ENCODE measurements at regions not wholly inside any gene's neighbourhood (a gene's known extent, or its start where the extent isn't known, plus 50 kb on each side); places are given as distances from the start of the nearest gene placed in this dataset.

DNA sequence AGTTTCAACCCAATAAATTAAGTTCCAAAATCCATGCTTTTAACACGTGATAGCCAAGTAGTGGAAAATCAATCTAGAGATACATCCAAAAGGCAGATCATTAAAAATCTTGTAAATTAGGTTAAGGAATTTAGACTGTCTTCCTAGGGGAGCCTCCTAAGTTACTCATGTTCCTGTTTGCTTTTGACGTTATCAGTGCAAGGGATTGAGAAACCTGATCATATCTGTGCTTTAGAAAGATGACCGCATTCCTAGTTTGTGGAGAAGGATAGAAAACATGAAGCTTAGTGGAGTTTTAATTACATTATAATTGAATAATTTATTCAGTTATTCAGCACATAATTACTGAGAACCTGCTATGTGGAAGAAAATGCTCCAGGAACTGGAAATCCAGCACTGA is 251.0 kb upstream of the ARGLU1 start:
- intact Hi-C loops (cut with DNase I) = no loop called here
- no peaks in the 10 kb centered on the region for H3K9me3 ChIP-seq
- DNase-seq (no peak), ATAC-seq (no peak)
- TF ChIP-seq POLR2A (IDR thresholded peaks at IDR 0.05) = no peak
- TF ChIP-seq, protein P1, sequence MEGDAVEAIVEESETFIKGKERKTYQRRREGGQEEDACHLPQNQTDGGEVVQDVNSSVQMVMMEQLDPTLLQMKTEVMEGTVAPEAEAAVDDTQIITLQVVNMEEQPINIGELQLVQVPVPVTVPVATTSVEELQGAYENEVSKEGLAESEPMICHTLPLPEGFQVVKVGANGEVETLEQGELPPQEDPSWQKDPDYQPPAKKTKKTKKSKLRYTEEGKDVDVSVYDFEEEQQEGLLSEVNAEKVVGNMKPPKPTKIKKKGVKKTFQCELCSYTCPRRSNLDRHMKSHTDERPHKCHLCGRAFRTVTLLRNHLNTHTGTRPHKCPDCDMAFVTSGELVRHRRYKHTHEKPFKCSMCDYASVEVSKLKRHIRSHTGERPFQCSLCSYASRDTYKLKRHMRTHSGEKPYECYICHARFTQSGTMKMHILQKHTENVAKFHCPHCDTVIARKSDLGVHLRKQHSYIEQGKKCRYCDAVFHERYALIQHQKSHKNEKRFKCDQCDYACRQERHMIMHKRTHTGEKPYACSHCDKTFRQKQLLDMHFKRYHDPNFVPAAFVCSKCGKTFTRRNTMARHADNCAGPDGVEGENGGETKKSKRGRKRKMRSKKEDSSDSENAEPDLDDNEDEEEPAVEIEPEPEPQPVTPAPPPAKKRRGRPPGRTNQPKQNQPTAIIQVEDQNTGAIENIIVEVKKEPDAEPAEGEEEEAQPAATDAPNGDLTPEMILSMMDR (IDR thresholded peaks at IDR 0.05) = no peak
- H3K4me3 ChIP-seq = no peak overlapping the region
- H3K27ac ChIP-seq = no peak overlapping the region
- peaks cover 0 to 4% (median 0%) of the 10 kb centered on the region in 12 donors for H3K4me1 ChIP-seq
- no peaks in the 10 kb centered on the region for H3K27me3 ChIP-seq
- 62 to 74% (median 71%) methylated on average over 3 of the region's 3 CpGs for WGBS, 4 donors
- no peaks in the 10 kb centered on the region for H3K36me3 ChIP-seq

DNA sequence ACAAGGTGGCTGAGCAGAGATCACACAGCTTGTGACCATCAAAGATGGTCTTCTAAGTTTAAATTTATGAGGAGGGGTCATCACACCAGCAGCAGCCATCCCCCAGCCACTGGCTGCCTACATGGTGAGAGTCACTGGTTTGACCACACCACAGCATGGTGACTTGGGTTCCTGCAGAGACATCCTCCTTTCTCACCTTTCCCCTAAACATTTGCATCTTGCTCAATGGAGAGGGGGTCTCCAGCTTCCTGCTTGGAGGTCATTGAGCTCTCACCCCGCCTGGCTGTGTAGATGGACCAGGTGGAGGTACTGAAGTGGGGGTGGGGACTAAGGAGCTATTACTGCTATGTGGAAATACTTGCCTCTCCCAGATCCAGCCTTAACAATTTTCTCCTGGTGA is 247.6 kb upstream of the ARGLU1 start:
- no peak for TF ChIP-seq POLR2A (IDR thresholded peaks at IDR 0.05)
- TF ChIP-seq, protein P1 (IDR thresholded peaks at IDR 0.05) = no peak
- WGBS, 4 donors = 33 to 60% (median 51%) methylated on average over 1 of the region's 1 CpG
- H3K36me3 ChIP-seq = no peaks in the 10 kb centered on the region
- ATAC-seq = no peak
- H3K4me1 ChIP-seq = peaks cover 0 to 4% (median 0%) of the 10 kb centered on the region in 12 donors
- no peak overlapping the region for H3K4me3 ChIP-seq
- H3K9me3 ChIP-seq = no peaks in the 10 kb centered on the region
- no peak overlapping the region for H3K27ac ChIP-seq
- H3K27me3 ChIP-seq = no peaks in the 10 kb centered on the region
- intact Hi-C loops (cut with DNase I) = no loop called here
- no peak for DNase-seq

DNA sequence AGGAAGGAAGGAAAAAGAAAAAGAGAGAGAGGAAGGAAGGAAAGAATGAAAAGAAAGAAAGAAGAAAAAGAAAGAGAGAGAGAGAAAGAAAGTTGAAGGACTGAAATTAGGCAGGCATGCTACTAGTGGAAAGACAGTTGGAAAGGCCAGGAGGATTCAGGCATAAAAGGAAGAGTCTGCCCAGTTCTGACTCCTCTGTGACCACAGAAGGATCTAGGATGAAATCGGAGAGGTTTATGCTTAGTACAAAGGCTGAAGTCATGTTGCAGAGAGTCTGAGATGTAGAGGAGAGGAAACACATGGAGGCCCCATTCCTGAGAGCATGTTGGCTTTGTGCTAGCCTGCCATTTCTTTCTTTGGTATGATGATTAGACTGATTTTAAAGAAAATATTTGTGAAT is 246.5 kb upstream of the ARGLU1 start:
- TF ChIP-seq, protein P1 (IDR thresholded peaks at IDR 0.05) = no peak
- no peak for TF ChIP-seq POLR2A (IDR thresholded peaks at IDR 0.05)
- Histone ChIP-seq H3K36me3 (no peaks in the 10 kb centered on the region), H3K4me3 (no peak overlapping the region), H3K27ac (no peak overlapping the region), H3K27me3 (no peaks in the 10 kb centered on the region), H3K4me1 (peaks cover 0 to 3% (median 0%) of the 10 kb centered on the region in 12 donors), H3K9me3 (no peaks in the 10 kb centered on the region)
- intact Hi-C loops (cut with DNase I) = no loop called here
- ATAC-seq (no peak), DNase-seq (no peak)
- 62 to 68% (median 65%) methylated on average over 1 of the region's 1 CpG for WGBS, 4 donors

DNA sequence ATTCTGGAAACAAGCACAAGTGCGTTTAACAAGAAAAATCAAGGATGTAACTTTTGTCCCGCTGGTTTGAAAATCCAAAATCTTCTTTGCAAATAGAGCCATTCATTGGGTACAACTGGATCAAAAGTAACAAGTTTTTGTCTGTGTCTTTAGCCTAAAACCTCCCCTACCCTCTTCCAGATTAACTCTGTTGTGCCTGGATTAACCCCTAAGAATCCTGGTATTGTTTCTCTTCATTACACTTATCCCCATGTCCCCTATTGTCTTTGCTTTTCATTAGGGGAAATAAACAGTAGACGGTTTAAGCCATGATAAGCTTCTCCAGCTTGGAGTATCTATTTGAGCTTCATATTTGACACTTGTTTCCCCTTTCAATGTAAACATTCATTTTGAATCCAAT is 242.1 kb upstream of the ARGLU1 start:
- no peak overlapping the region for H3K27ac ChIP-seq
- DNase-seq (no peak), ATAC-seq (no peak)
- no peaks in the 10 kb centered on the region for H3K27me3 ChIP-seq
- no peak overlapping the region for H3K4me3 ChIP-seq
- H3K9me3 ChIP-seq = no peaks in the 10 kb centered on the region
- intact Hi-C loops (cut with DNase I) = no loop called here
- H3K36me3 ChIP-seq = no peaks in the 10 kb centered on the region
- TF ChIP-seq POLR2A (IDR thresholded peaks at IDR 0.05) = no peak
- TF ChIP-seq, protein P1 (IDR thresholded peaks at IDR 0.05) = no peak
- H3K4me1 ChIP-seq = no peaks in the 10 kb centered on the region
- WGBS, 4 donors = 67 to 72% (median 68%) methylated on average over 3 of the region's 3 CpGs
